GM19238 (cell line): ENCODE measurements at regions not wholly inside any gene's neighbourhood (a gene's known extent, or its start where the extent isn't known, plus 50 kb on each side); places are given as distances from the start of the nearest gene placed in this dataset.

Experiments
- DNase-seq: peaks from one replicate; pipeline ENCODE4 v3.0.0; 2011; ENCODE audit warnings: low spot score; ENCODE audit not compliant: insufficient read length

- no peak for DNase-seq
Measured at GRCh38 chr12:11565752-11566151, 83.7 kb upstream of the ETV6 start.

GRCh38 chr12:11568155-11568761 is 81.2 kb upstream of the ETV6 start:
- no peak for DNase-seq

GRCh38 chr12:11568762-11569478 is 80.6 kb upstream of the ETV6 start:
- no peak for DNase-seq

- DNase-seq, result no peak
Measured at GRCh38 chr12:11569716-11570115, 79.8 kb upstream of the ETV6 start.

GRCh38 chr12:11573880-11574279 is 75.6 kb upstream of the ETV6 start:
- no peak for DNase-seq

- no peak for DNase-seq
Measured at GRCh38 chr12:11576104-11576503, 73.4 kb upstream of the ETV6 start.

GRCh38 chr12:11577658-11578260 is 71.7 kb upstream of the ETV6 start:
- no peak for DNase-seq

GRCh38 chr12:11578461-11578993 is 70.9 kb upstream of the ETV6 start:
- no peak for DNase-seq

GRCh38 chr12:11580125-11580751 is 69.2 kb upstream of the ETV6 start:
- DNase-seq, result no peak

- DNase-seq, result no peak
Measured at GRCh38 chr12:11581179-11581755, 68.2 kb upstream of the ETV6 start.

- DNase-seq, result no peak
Measured at GRCh38 chr12:11584221-11584855, 65.1 kb upstream of the ETV6 start.

- no peak for DNase-seq
Measured at GRCh38 chr12:11592484-11592883, 57.0 kb upstream of the ETV6 start.

GRCh38 chr12:11593013-11593412 is 56.5 kb upstream of the ETV6 start:
- no peak for DNase-seq

GRCh38 chr12:11595080-11595479 is 54.4 kb upstream of the ETV6 start:
- DNase-seq, result no peak

GRCh38 chr12:11596141-11596540 is 53.3 kb upstream of the ETV6 start:
- no peak for DNase-seq

GRCh38 chr12:11598900-11599299 is 50.6 kb upstream of the ETV6 start:
- no peak for DNase-seq
